B cell (primary cell): ENCODE measurements at regions not wholly inside any gene's neighbourhood (a gene's known extent, or its start where the extent isn't known, plus 50 kb on each side); places are given as distances from the start of the nearest gene placed in this dataset.

Experiments used
- CTCF ChIP-seq: fragments of 200-600 bp; IDR thresholded peaks from one replicate; pipeline ENCODE4 v1.8.0; 2022; ENCODE audit warnings: antibody characterized with exemption, mild to moderate bottlenecking
- EZH2 ChIP-seq: IDR thresholded peaks from 2 replicates; pipeline ENCODE4 v1.6.1; 2012; ENCODE audit warnings: borderline replicate concordance, low read depth, mild to moderate bottlenecking, moderate library complexity, low read length; ENCODE audit not compliant: insufficient read depth, poor library complexity, severe bottlenecking

- TF ChIP-seq EZH2 (no peak), CTCF (no peak)
Measured at GRCh38 chr14:61154641-61155040, 126.5 kb downstream of the TMEM30B start.
